K562 (cell line): ENCODE measurements at regions not wholly inside any gene's neighbourhood (a gene's known extent, or its start where the extent isn't known, plus 50 kb on each side); places are given as distances from the start of the nearest gene placed in this dataset.

Experiments used
- ATAC-seq: fragments of 200-7000 bp; cut with Tn5 transposase; 3 replicates; pipeline ENCODE4 v1.9.1; 2020; ENCODE audit warnings: moderate library complexity
- BruUV-seq: library from RNA; stranded (reverse); fragments of 400-500 nt; replicated peaks from 2 replicates; lab custom pipeline; 2021; lab: Mats Ljungman, UMichigan
- CTCF ChIA-PET: fragments of 300-600 bp; formaldehyde crosslinking; extraction: SDS; loops from one replicate; lab custom pipeline; 2021; ENCODE audit warnings: low intra/inter-chr PET ratio; lab: Yijun Ruan, JAX
- POLR2A ChIA-PET: fragments of 300-600, 350-650 bp; sonication (Branson Sonifier 250); formaldehyde crosslinking; extraction: SDS; loops from one replicate; lab custom pipeline; 2021; ENCODE audit warnings: antibody characterized with exemption, inconsistent platforms; lab: Yijun Ruan, JAX
- DNase-seq, 4 experiments: peaks; one replicate each; pipeline versions ENCODE4 v3.0.0 to v3.0.0-alpha.2; 2011 to 2018; ENCODE audit warnings: low spot score in 3 of 4, mixed read lengths in 3 of 4; ENCODE audit errors: extremely low read depth in 1 of 4
- FAIRE-seq: peaks from 2 replicates; lab custom pipeline; 2011; peaks lifted over from hg19 to GRCh38; lab: Jason Lieb, UNC
- H2AFZ ChIP-seq: 2 replicates; pipeline ENCODE4 v1.6.0; 2011; ENCODE audit warnings: low read depth, low read length, control low read depth, inconsistent platforms
- H3K27ac ChIP-seq: fragments of 200-600 bp; 3 replicates; pipeline ENCODE4 v1.8.0; 2011; ENCODE audit warnings: low read depth, mild to moderate bottlenecking, control low read depth, inconsistent platforms, low read length, moderate library complexity, mixed read lengths; ENCODE audit errors: extremely low read depth
- H3K27me3 ChIP-seq, 2 experiments: fragments of 300-600 bp in 1 of 2; 2 replicates in 1 of 2; 3 replicates in 1 of 2; pipeline versions ENCODE4 v1.6.0 to v1.8.0; 2011; ENCODE audit warnings: inconsistent platforms in 2 of 2, low read length in 2 of 2, mild to moderate bottlenecking in 1 of 2, mixed read lengths in 1 of 2, moderate library complexity in 1 of 2; ENCODE audit not compliant: control insufficient read depth in 2 of 2, insufficient read depth in 2 of 2
- H3K36me3 ChIP-seq: fragments of 300-600 bp; 3 replicates; pipeline ENCODE4 v1.8.0; 2011; ENCODE audit warnings: mild to moderate bottlenecking, low read length, inconsistent platforms; ENCODE audit not compliant: control insufficient read depth, insufficient read depth
- H3K4me1 ChIP-seq, 2 experiments: fragments of 200-600 bp in 1 of 2; replicated peaks in 1 of 2; 2 replicates in 1 of 2; 3 replicates in 1 of 2; pipeline versions ENCODE4 v1.5.1 to v1.8.0; 2011; ENCODE audit warnings: inconsistent platforms in 2 of 2, low read length in 2 of 2, mild to moderate bottlenecking in 1 of 2, mixed read lengths in 1 of 2, moderate library complexity in 1 of 2; ENCODE audit not compliant: control insufficient read depth in 2 of 2, insufficient read depth in 2 of 2
- H3K4me2 ChIP-seq: 2 replicates; pipeline ENCODE4 v1.6.1; 2011; ENCODE audit warnings: low read length, control low read depth, inconsistent platforms, mixed read lengths; ENCODE audit not compliant: insufficient read depth
- H3K4me3 ChIP-seq: fragments of 200-600 bp; sonication (generic), shearing (Covaris generic); 2 replicates; pipeline ENCODE4 v1.5.1; 2016; ENCODE audit warnings: control low read depth, inconsistent platforms
- H3K79me2 ChIP-seq: fragments of 200-600 bp; 3 replicates; pipeline ENCODE4 v1.8.0; 2011; ENCODE audit warnings: low read length, inconsistent platforms; ENCODE audit not compliant: control insufficient read depth, insufficient read depth
- H3K9ac ChIP-seq, 2 experiments: 2 replicates each; pipeline versions ENCODE4 v1.6.0 to v1.6.1; 2011; ENCODE audit warnings: low read depth in 2 of 2, low read length in 2 of 2, control low read depth in 1 of 2, inconsistent platforms in 1 of 2, mild to moderate bottlenecking in 1 of 2, mixed read lengths in 1 of 2; ENCODE audit not compliant: insufficient read depth in 1 of 2
- H3K9me1 ChIP-seq: one replicate; pipeline ENCODE4 v1.6.0; 2011; ENCODE audit warnings: inconsistent platforms, mild to moderate bottlenecking, low read length, moderate library complexity; ENCODE audit not compliant: control insufficient read depth, insufficient read depth
- H3K9me3 ChIP-seq: replicated peaks from 2 replicates; pipeline ENCODE4 v1.5.1; 2011; ENCODE audit warnings: low read depth, low read length, inconsistent platforms; ENCODE audit not compliant: control insufficient read depth, insufficient read depth
- H4K20me1 ChIP-seq: replicated peaks from 2 replicates; pipeline ENCODE4 v1.6.1; 2011; ENCODE audit warnings: low read length, inconsistent platforms, mixed read lengths; ENCODE audit not compliant: control insufficient read depth, insufficient read depth
- ATF6 ChIP-seq: sonication (generic); formaldehyde crosslinking; IDR thresholded peaks from 2 replicates; pipeline ENCODE4 v1.4.0; 2020; ENCODE audit warnings: mild to moderate bottlenecking, missing genetic modification reagents
- FOXP1 ChIP-seq: sonication (generic); formaldehyde crosslinking; IDR thresholded peaks from 2 replicates; pipeline ENCODE4 v1.8.0; 2022; ENCODE audit warnings: mild to moderate bottlenecking, missing genetic modification reagents
- GTF2A2 ChIP-seq: IDR thresholded peaks from 2 replicates; pipeline ENCODE4 v1.6.1; 2016; ENCODE audit warnings: mild to moderate bottlenecking, missing genetic modification characterization, missing compliant biosample characterization
- HINFP ChIP-seq: fragments of 450-650 bp; conservative IDR thresholded peaks from 2 replicates; pipeline ENCODE4 v1.6.1; 2016; ENCODE audit warnings: missing genetic modification characterization, low read depth, mild to moderate bottlenecking, control low read depth, missing compliant biosample characterization
- KAT7 ChIP-seq: sonication (generic); formaldehyde crosslinking; IDR thresholded peaks from 2 replicates; pipeline ENCODE4 v1.8.0; 2022; ENCODE audit warnings: missing genetic modification reagents, mild to moderate bottlenecking, borderline replicate concordance
- NFE2 ChIP-seq: IDR thresholded peaks from 2 replicates; pipeline ENCODE4 v1.6.1; 2014; ENCODE audit warnings: antibody characterized with exemption, low read depth
- RBM15 ChIP-seq: fragments of 200-400 bp; formaldehyde crosslinking; IDR thresholded peaks from 2 replicates; pipeline ENCODE4 v1.6.1; 2018; ENCODE audit warnings: mild to moderate bottlenecking, low read length, moderate library complexity; ENCODE audit not compliant: insufficient read depth
- RNF2 ChIP-seq: sonication (generic); IDR thresholded peaks from 2 replicates; pipeline ENCODE4 v1.6.1; 2016
- STAT5B ChIP-seq: fragments of 250-450 bp; sonication (Bioruptor Pico); IDR thresholded peaks from 2 replicates; pipeline ENCODE4 v1.8.0; 2021; ENCODE audit warnings: mild to moderate bottlenecking, inconsistent platforms
- ZNF407 ChIP-seq: fragments of 450-650 bp; IDR thresholded peaks from 2 replicates; pipeline ENCODE4 v1.6.1; 2016; ENCODE audit warnings: low read depth
- WGBS: fragments of 100-300 bp; shearing (Covaris generic); methylation state at CpG from one replicate; pipeline ENCODE4 v1.1.6; 2016; ENCODE audit warnings: low coverage, mixed read lengths; ENCODE audit not compliant: insufficient coverage; ENCODE audit errors: missing lambda C conversion rate; 5-methylcytosine and 5-hydroxymethylcytosine counted together
- in situ Hi-C: fragments of 300-500 bp; cut with MboI; formaldehyde crosslinking; loops from 4 replicates; pipeline ENCODE4 v1.15.0; 2018; ENCODE audit warnings: inconsistent platforms, mixed read lengths
- intact Hi-C: fragments of 100-400 bp; cut with micrococcal nuclease; formaldehyde crosslinking; loops from 2 replicates; pipeline ENCODE4 v1.14.2; 2022

- no peak for TF ChIP-seq HINFP (tag)
Observed at GRCh38 chr11:115848080-115848479, 343.9 kb upstream of the CADM1 start (continued).

GRCh38 chr11:115845872-115846271 is 341.7 kb upstream of the CADM1 start:
- no peak for ATAC-seq
- in situ Hi-C loops (no loop called here), intact Hi-C loops (no loop called here)
- Histone ChIP-seq H3K9me1 (no peaks in the 10 kb centered on the region), H3K27ac (no peak overlapping the region), H3K9ac (no peak overlapping the region), H4K20me1 (no peaks in the 10 kb centered on the region), H3K4me3 (no peak overlapping the region), H3K36me3 (no peaks in the 10 kb centered on the region), H3K4me2 (no peak overlapping the region), H3K27me3 (no peaks in the 10 kb centered on the region; a peak in 1 of 5 replicates), H3K9me3 (no peaks in the 10 kb centered on the region), H2AFZ (no peak overlapping the region), H3K79me2 (no peaks in the 10 kb centered on the region), H3K4me1 (no peaks in the 10 kb centered on the region)
- no TSS peak for BruUV-seq
- CTCF ChIA-PET, result no interaction called here
- no peak for FAIRE-seq
- DNase-seq, result no peak
- WGBS, result 0% methylated on average over 1 of the region's 1 CpG
- POLR2A ChIA-PET, result no interaction called here
- no peak for TF ChIP-seq RBM15
- TF ChIP-seq STAT5B, result no peak
- no peak for TF ChIP-seq GTF2A2
- TF ChIP-seq ATF6, result no peak
- TF ChIP-seq FOXP1 (CRISPR knock-in tag), result no peak
- no peak for TF ChIP-seq KAT7
- TF ChIP-seq NFE2, result no peak
- no peak for TF ChIP-seq RNF2
- no peak for TF ChIP-seq ZNF407
